Activated T-helper 2 cell treated with anti-CD3 and anti-CD28 coated beads, Interferon-gamma antibody, Interleukin-2, Interleukin-4, amounts not matched to agents 10 μg/mL and 5 μg/mL and 100 μg/mL, durations not matched to agents 14 hours and 24 hours and 36 hours (primary cell): ENCODE measurements at regions not wholly inside any gene's neighbourhood (a gene's known extent, or its start where the extent isn't known, plus 50 kb on each side); places are given as distances from the start of the nearest gene placed in this dataset.

Source experiments
- DNase-seq: peaks from one replicate; pipeline ENCODE4 v3.0.0; 2021; ENCODE audit warnings: low spot score
- H3K27ac Mint-ChIP-seq: one replicate; pipeline ENCODE4 v1.8.0; 2021; ENCODE audit warnings: mixed read lengths
- H3K27me3 Mint-ChIP-seq: one replicate; pipeline ENCODE4 v1.8.0; 2021; ENCODE audit warnings: low read depth, mixed read lengths
- H3K36me3 Mint-ChIP-seq: one replicate; pipeline ENCODE4 v1.8.0; 2021; ENCODE audit warnings: low read depth, mixed read lengths
- H3K4me1 Mint-ChIP-seq: one replicate; pipeline ENCODE4 v1.8.0; 2021; ENCODE audit warnings: low read depth, mixed read lengths
- H3K4me3 Mint-ChIP-seq: one replicate; pipeline ENCODE4 v1.8.0; 2021; ENCODE audit warnings: low read depth, mild to moderate bottlenecking, moderate library complexity, mixed read lengths
- H3K9me3 Mint-ChIP-seq: one replicate; pipeline ENCODE4 v1.8.0; 2021; ENCODE audit warnings: mixed read lengths
- intact Hi-C: fragments of 100-400 bp; cut with micrococcal nuclease; formaldehyde crosslinking; loops from one replicate; pipeline ENCODE4 v1.15.1; 2023

DNA sequence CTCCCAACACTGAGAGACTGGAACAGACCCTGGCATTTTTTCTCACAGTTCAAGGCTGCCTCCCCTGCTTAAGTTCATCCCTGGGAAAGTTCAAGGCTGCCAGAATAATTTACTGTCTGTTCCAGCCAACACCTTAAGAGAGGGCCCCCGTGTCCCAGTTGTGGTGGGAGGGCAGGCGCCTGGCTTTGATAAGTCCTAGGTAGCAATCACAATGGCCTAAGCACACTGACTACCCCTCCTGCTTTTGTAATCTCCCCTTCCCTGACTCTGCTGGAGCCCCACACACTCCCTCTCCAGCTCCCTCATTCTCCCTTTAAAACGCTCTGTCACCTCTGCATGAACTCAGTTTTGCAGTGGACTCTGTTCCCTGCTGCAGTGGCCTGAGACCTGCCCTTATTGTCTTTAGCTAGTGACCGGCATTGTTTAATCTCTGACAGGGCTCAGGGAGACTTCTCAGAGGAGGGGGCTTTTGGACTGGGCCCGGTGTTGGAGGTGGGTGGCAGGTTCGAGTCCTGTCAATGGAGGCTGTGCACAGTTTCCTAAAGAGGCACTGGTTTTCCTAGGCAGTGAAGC is 507.2 kb downstream of the TBC1D22A start:
- no peak overlapping the region for H3K4me3 Mint-ChIP-seq
- intact Hi-C loops: no loop called here
- H3K9me3 Mint-ChIP-seq: no peaks in the 10 kb centered on the region
- H3K27me3 Mint-ChIP-seq: no peaks in the 10 kb centered on the region
- no peaks in the 10 kb centered on the region for H3K4me1 Mint-ChIP-seq
- no peak overlapping the region for H3K27ac Mint-ChIP-seq
- DNase-seq: no peak
- no peaks in the 10 kb centered on the region for H3K36me3 Mint-ChIP-seq

DNA sequence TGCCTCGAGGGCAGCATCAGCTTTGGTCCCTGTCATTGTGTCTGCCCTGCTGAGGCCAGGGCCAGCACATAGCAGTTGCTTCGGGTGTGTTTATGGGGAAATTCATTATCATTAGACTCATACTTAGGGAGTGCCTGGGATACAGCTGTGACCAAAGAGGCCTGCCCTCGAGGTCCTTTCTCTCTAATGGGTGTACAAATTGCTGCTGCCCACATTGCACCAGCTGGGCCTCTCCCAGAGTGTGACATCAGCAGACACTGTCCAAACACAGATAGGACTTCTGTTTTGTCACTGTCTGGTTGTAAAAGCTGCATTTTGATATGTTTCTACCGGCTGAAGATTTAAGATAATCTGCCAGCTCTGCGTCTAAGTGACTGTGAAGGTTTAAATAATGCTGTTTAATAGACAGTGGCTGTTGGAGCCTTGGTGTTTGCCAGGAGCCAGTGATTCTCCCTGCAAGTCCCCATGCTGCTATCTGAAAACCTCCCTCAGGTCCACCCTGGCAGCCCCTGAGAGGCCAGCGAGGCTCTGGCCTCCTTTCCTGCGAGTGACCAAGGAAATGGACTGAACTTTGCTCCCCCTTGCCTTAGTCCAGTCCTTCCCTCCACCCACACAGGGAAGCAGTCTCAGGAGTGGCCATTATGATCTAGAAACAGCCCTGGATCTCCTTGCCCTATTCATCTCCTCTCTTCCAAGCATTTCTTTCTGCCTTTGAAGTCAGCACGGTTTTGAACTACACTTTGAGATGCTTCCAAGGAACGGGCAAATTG is 505.2 kb downstream of the TBC1D22A start:
- intact Hi-C loops: no loop called here
- no peaks in the 10 kb centered on the region for H3K36me3 Mint-ChIP-seq
- no peaks in the 10 kb centered on the region for H3K4me1 Mint-ChIP-seq
- H3K27me3 Mint-ChIP-seq: no peaks in the 10 kb centered on the region
- H3K27ac Mint-ChIP-seq: no peak overlapping the region
- H3K9me3 Mint-ChIP-seq: no peaks in the 10 kb centered on the region
- no peak overlapping the region for H3K4me3 Mint-ChIP-seq
- no peak for DNase-seq

DNA sequence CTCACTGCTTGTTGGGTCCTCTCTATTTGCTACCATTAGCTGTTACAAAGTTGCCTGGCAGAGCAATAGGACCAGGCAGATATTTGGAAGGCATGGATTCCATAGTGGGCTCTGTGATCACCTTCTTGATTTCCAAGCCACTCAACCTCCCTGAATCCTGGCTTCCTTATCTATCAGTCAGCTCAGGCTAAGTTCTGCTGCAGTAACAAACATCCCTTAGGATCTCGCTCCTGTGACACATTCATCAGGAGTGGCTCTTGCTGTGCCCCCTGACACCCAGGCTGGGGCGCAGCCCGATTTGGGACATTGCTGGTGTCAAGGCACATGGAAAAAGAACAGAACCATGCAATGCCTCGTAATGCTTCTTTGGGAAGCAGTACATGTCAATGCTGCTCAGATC is 503.9 kb downstream of the TBC1D22A start:
- Mint-ChIP-seq H3K9me3 (no peaks in the 10 kb centered on the region), H3K4me1 (no peaks in the 10 kb centered on the region), H3K27ac (no peak overlapping the region), H3K4me3 (no peak overlapping the region), H3K36me3 (no peaks in the 10 kb centered on the region), H3K27me3 (no peaks in the 10 kb centered on the region)
- intact Hi-C loops: no loop called here
- DNase-seq: no peak

DNA sequence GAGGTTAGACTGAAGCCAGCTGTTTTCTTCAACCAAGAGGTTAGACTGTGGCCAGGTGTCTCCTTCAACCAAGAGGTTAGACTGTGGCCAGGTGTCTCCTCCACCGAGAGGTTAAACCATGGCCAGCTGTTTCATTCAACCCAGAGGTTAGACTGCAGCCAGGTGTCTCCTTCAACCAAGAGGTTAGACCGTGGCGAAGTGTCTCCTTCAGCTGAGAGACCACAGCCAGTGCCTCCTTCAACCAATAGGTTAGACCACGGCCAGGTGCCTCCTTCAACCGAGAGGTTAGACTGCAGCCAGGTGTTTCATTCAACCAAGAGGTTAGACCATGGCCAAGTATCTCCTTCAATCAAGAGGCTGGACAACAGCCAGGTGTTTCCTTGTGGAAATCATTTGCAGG is 498.1 kb downstream of the TBC1D22A start:
- DNase-seq: no peak
- no peak overlapping the region for H3K27ac Mint-ChIP-seq
- no peak overlapping the region for H3K4me3 Mint-ChIP-seq
- H3K27me3 Mint-ChIP-seq: no peaks in the 10 kb centered on the region
- H3K4me1 Mint-ChIP-seq: no peaks in the 10 kb centered on the region
- H3K36me3 Mint-ChIP-seq: no peaks in the 10 kb centered on the region
- intact Hi-C loops: no loop called here
- H3K9me3 Mint-ChIP-seq: peaks cover 4% of the 10 kb centered on the region

DNA sequence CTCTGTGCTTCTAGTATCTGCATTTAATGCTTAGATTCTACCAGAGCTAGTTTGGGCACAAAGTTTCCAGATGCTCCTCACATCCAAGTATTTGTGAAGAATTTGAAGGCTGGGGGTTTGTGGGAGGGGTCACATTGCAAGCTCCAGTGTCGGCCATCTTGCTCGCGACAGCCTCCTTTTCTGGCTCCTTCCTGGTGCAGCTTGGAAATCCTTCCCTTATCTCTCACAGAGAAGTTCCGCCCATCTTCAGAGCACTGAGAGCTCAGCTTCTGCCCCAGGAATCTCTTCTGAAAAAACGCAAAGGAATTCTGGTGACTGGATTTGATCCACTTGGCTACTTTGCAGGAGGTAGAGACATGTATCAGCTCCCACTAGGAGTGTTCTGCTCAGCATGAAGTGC is 497.5 kb downstream of the TBC1D22A start:
- Mint-ChIP-seq H3K36me3 (no peaks in the 10 kb centered on the region), H3K4me1 (no peaks in the 10 kb centered on the region), H3K9me3 (peaks cover 4% of the 10 kb centered on the region), H3K4me3 (no peak overlapping the region), H3K27me3 (no peaks in the 10 kb centered on the region), H3K27ac (no peak overlapping the region)
- intact Hi-C loops: no loop called here
- no peak for DNase-seq

DNA sequence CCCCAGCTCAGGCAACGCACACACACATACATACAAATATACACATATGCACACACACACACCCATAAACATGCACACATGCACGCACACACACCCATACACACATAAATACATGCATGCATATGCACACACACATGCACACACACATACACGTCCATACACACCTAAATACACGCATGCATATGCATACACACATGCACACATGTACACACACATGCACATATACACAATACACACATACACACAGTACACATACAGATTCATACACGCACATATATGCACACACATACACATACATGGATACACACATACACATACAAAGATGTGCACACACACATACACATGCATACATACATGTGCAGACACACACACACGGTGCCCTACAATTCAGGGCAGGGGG is 496.6 kb downstream of the TBC1D22A start:
- intact Hi-C loops: no loop called here
- no peak overlapping the region for H3K27ac Mint-ChIP-seq
- no peaks in the 10 kb centered on the region for H3K27me3 Mint-ChIP-seq
- no peak for DNase-seq
- no peaks in the 10 kb centered on the region for H3K4me1 Mint-ChIP-seq
- H3K4me3 Mint-ChIP-seq: no peak overlapping the region
- H3K9me3 Mint-ChIP-seq: peaks cover 4% of the 10 kb centered on the region
- H3K36me3 Mint-ChIP-seq: no peaks in the 10 kb centered on the region

DNA sequence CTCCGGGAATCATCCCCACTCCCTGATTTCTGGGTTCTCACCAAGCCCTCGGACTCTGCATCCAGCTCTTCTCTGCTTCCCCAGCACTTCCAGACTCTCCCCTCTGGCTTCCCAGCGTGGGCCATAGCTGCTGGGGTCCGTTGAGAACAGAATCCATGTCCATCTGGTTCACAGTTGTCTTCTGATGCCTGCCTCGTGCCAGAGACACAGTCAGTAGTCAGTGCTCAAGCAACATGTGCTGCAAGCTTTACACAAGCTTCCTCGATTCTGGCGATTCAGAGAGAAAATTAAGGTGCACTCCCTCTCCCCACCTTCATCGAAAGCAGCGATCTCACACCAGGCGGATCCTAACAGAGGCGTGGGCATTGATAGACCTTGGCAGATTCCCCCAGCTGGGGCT is 495.5 kb downstream of the TBC1D22A start:
- Mint-ChIP-seq H3K4me3 (no peak overlapping the region), H3K9me3 (peaks cover 4% of the 10 kb centered on the region), H3K27me3 (no peaks in the 10 kb centered on the region), H3K4me1 (no peaks in the 10 kb centered on the region), H3K36me3 (no peaks in the 10 kb centered on the region), H3K27ac (no peak overlapping the region)
- intact Hi-C loops: no loop called here
- no peak for DNase-seq

DNA sequence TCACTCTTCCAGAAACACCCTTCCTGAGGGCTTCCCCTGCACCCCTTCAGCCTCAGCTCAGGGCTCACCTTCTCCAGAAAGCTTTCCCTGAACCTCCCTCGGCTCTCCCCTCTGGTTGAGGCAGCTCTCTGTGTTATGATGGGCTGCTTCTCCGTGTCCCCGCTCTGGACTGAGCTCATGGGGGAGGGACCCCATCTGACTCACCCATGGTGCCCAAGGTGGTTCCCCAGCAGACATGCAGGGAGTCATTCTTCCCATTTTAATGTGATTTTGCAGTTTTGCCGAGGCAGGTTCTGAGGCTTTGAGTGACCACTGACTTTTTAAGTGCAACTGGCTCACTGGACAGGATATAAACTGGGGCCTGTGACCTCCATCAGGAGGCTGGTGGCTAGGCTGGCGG is 495.1 kb downstream of the TBC1D22A start:
- intact Hi-C loops: no loop called here
- Mint-ChIP-seq H3K27ac (no peak overlapping the region), H3K4me1 (no peaks in the 10 kb centered on the region), H3K27me3 (no peaks in the 10 kb centered on the region), H3K36me3 (no peaks in the 10 kb centered on the region), H3K4me3 (no peak overlapping the region), H3K9me3 (peaks cover 4% of the 10 kb centered on the region)
- DNase-seq: no peak

DNA sequence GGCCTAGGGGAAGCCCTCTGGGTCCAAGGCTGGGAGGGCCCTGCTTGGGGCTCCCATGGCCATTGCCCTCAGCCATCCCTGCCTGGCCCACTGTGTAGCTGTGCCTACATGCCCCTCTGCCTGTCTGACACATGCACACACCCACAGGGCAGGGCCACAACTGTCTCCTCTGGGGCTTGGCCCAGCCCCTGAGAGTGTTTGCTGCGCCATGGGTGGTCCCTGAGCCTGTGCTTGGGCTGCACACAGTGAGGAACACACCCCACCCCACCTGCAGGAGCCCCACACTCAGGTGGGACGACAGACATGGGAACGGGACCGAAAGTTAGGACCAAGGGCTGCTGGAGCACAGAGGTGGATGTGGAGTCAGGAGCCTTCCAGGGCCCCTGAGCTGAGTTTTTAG is 489.5 kb downstream of the TBC1D22A start:
- Mint-ChIP-seq H3K4me3 (no peak overlapping the region), H3K9me3 (no peaks in the 10 kb centered on the region), H3K36me3 (no peaks in the 10 kb centered on the region), H3K27ac (no peak overlapping the region), H3K27me3 (no peaks in the 10 kb centered on the region), H3K4me1 (no peaks in the 10 kb centered on the region)
- no peak for DNase-seq
- intact Hi-C loops: no loop called here

DNA sequence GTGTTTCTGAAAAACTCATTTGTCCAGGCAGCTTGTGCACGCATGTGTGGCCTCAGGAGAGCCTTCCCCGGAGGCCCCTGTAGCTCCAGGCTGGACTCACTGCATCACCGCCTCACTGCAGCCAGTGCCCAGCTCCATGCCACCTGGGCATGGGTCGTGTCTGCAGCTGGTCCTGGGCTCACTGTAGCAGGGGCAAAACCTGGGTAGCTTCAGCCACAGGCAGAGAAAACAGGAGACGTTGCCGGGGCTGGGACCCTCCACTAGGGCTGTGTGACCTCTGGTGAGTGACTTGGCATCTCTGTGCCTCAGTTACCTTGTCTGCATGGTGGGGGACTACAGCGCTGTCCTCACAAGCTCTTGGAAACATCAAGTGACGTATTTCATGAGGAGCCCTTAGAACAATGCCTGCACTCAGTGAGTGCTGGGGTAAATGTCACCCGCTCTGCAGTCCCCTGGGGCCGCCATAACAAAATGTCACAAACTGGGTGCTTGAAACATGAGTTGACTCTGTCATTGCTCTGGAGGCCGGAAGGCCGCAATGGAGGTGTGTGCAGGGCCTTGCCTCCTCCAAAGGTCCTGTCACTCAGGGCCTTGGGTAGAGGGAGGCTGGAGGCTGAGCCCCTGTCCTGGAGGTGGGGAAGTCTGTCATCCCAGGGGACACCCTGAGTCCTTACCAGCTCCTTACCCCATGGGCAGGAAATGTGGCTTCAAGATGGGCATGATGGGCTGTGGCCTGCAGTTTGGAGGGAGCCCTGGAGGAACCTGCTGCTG is 488.7 kb downstream of the TBC1D22A start:
- H3K36me3 Mint-ChIP-seq: no peaks in the 10 kb centered on the region
- no peak overlapping the region for H3K4me3 Mint-ChIP-seq
- no peak overlapping the region for H3K27ac Mint-ChIP-seq
- no peaks in the 10 kb centered on the region for H3K9me3 Mint-ChIP-seq
- no peak for DNase-seq
- H3K4me1 Mint-ChIP-seq: no peaks in the 10 kb centered on the region
- H3K27me3 Mint-ChIP-seq: no peaks in the 10 kb centered on the region
- intact Hi-C loops: no loop called here

DNA sequence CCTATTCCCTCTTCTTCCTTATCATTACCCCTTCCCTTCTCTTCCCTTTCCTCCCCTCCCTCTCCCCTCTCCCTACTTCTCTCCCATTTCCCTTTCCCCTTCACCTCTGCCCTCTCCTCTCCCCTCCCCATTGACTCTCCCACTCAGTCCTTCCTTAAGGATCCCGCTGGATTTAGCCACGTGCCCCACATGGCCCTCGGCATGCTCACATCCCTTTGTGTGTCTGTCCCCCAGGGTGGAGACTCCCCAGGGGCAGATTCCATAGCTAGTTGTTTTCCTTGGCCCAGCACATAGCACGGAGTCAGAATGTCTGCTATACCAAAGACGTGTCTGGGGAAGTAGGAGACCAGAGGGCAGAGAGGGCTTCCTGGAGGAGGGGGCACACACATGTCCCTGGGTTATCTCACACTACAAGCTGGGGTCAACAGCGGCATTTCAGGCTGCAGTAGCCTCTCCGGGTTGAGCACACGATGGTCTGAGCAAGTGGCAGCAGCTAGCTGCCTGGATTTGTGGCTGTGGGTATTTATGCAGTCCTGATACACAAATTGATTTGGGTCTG is 487.0 kb downstream of the TBC1D22A start:
- H3K27ac Mint-ChIP-seq: no peak overlapping the region
- H3K36me3 Mint-ChIP-seq: no peaks in the 10 kb centered on the region
- no peak for DNase-seq
- H3K4me1 Mint-ChIP-seq: no peaks in the 10 kb centered on the region
- intact Hi-C loops: no loop called here
- H3K27me3 Mint-ChIP-seq: no peaks in the 10 kb centered on the region
- H3K9me3 Mint-ChIP-seq: no peaks in the 10 kb centered on the region
- no peak overlapping the region for H3K4me3 Mint-ChIP-seq

DNA sequence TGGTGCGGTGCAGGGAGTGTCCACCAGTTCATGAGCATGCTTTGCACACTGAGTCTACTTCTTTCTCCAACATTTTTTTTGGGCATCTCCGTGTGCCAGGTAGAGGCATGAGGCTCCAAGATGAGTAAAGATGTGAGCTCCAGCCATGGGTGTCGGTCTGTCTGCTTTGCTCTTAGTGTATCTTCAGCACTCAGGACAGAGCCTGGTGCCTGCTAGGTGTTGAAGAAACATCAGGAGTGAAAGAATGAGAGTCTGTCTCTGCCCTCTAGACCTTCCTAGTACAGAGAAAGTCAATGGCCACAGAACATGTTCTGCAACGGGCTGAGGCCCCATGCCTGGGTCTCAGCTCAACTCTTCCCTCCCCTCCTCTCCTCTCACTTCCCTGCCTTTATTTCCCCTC is 486.5 kb downstream of the TBC1D22A start:
- no peaks in the 10 kb centered on the region for H3K4me1 Mint-ChIP-seq
- no peak for DNase-seq
- H3K9me3 Mint-ChIP-seq: no peaks in the 10 kb centered on the region
- H3K27ac Mint-ChIP-seq: no peak overlapping the region
- H3K4me3 Mint-ChIP-seq: no peak overlapping the region
- H3K36me3 Mint-ChIP-seq: no peaks in the 10 kb centered on the region
- intact Hi-C loops: no loop called here
- no peaks in the 10 kb centered on the region for H3K27me3 Mint-ChIP-seq
